IPS DF 19.7 (cell line): ENCODE measurements at regions not wholly inside any gene's neighbourhood (a gene's known extent, or its start where the extent isn't known, plus 50 kb on each side); places are given as distances from the start of the nearest gene placed in this dataset.

Experiments
- DNase-seq: peaks from one replicate; pipeline ENCODE4 v3.0.0-alpha.2; 2013; ENCODE audit warnings: low read depth, low spot score

- no peak for DNase-seq
Measured at GRCh38 chr5:124234022-124234769, 512.2 kb downstream of the ZNF608 start.

GRCh38 chr5:124232515-124232914, 513.9 kb downstream of the ZNF608 start:
- no peak for DNase-seq

GRCh38 chr5:124231802-124232201, 514.6 kb downstream of the ZNF608 start:
- DNase-seq: no peak

- DNase-seq: no peak
Measured at GRCh38 chr5:124231230-124231629, 515.2 kb downstream of the ZNF608 start.

- DNase-seq: no peak
Measured at GRCh38 chr5:124230456-124230855, 516.0 kb downstream of the ZNF608 start.

- no peak for DNase-seq
Measured at GRCh38 chr5:124229352-124229751, 517.1 kb downstream of the ZNF608 start.

- no peak for DNase-seq
Measured at GRCh38 chr5:124227914-124228313, 518.5 kb downstream of the ZNF608 start.

GRCh38 chr5:124220418-124220817, 526.0 kb downstream of the ZNF608 start:
- DNase-seq: no peak

GRCh38 chr5:124212934-124213333, 533.5 kb downstream of the ZNF608 start:
- DNase-seq: no peak

GRCh38 chr5:124210111-124210910, 536.1 kb downstream of the ZNF608 start:
- DNase-seq: no peak

GRCh38 chr5:124207118-124207517, 539.3 kb downstream of the ZNF608 start:
- DNase-seq: no peak

- DNase-seq: no peak
Measured at GRCh38 chr5:124206540-124206939, 539.9 kb downstream of the ZNF608 start.

- no peak for DNase-seq
Measured at GRCh38 chr5:124203303-124203702, 543.1 kb downstream of the ZNF608 start.

- no peak for DNase-seq
Measured at GRCh38 chr5:124200381-124200780, 546.1 kb downstream of the ZNF608 start.

- no peak for DNase-seq
Measured at GRCh38 chr5:124199893-124200292, 546.5 kb downstream of the ZNF608 start.

GRCh38 chr5:124195411-124195810, 551.0 kb downstream of the ZNF608 start:
- DNase-seq: no peak

- no peak for DNase-seq
Measured at GRCh38 chr5:124194282-124194681, 552.2 kb downstream of the ZNF608 start.

GRCh38 chr5:124193371-124193789, 553.1 kb downstream of the ZNF608 start:
- DNase-seq: no peak

- DNase-seq: no peak
Measured at GRCh38 chr5:124192716-124193115, 553.7 kb downstream of the ZNF608 start.

GRCh38 chr5:124185716-124186115, 560.7 kb downstream of the ZNF608 start:
- DNase-seq: no peak

- no peak for DNase-seq
Measured at GRCh38 chr5:124182133-124182532, 564.3 kb downstream of the ZNF608 start.

- DNase-seq: no peak
Measured at GRCh38 chr5:124180875-124181461, 565.5 kb downstream of the ZNF608 start.
